H1 (cell line): ENCODE measurements at regions not wholly inside any gene's neighbourhood (a gene's known extent, or its start where the extent isn't known, plus 50 kb on each side); places are given as distances from the start of the nearest gene placed in this dataset.

Source experiments
- GTF2F1 ChIP-seq: IDR thresholded peaks from 2 replicates; pipeline ENCODE4 v1.6.1; 2012; ENCODE audit warnings: low read depth, low read length, improper control_type of control experiment, borderline replicate concordance
- HDAC2 ChIP-seq, 2 experiments: fragments of 300-600 bp in 1 of 2; sonication (generic) in 1 of 2; IDR thresholded peaks; 2 replicates each; pipeline ENCODE4 v1.6.1; 2011 to 2012; ENCODE audit warnings: low read depth in 2 of 2, low read length in 2 of 2, mild to moderate bottlenecking in 2 of 2, moderate library complexity in 2 of 2, borderline replicate concordance in 1 of 2, inconsistent platforms in 1 of 2

DNA sequence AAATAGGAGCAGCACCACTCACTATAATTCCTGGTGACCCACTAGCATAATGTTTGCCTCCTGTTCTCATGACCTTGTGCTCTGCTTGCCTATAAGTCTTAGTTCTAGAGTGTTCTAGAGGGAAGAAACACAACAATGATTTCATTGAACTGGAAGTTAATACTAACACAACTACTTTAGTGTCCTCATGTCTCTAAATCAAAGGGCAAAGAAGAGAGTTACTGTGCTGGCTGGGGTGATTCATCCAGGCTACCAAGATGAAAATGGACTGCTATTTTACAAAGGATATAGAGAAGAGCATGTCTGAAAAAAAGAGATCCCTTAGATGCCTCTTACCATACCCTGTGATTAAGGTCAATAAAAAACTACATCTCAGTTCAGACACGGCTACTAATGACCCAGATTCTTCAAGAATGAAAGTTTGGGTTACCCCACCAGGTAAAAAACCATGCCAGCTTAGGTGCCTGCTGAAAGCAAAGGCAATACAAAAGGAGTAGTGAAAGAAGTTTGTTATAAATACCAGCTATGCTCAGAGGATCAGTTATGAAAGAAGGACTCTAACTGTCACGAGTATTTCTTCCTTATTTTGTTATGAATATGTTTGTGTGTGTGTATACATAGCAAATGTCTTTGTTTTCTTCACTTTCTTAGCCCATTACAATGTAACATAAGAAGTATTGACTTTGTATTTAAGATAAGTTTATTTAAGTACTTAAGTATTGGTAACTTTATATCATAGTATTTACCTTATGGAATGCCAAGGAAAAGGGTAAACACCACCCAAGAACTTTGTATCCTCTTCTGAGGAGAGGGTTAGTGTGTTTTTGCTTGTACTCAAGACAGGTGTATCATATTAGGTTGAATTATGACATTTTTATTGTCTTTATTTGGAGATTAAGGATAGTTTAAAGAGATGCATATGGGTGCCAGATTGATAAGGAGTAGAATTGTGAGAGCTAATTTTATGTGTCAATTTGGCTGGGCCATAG, 314.1 kb upstream of the PTGER4 start (continued):
- TF ChIP-seq HDAC2 (IDR thresholded peaks at IDR 0.05; ENCODE audit: borderline replicate concordance in 1 of 2, low read depth in 2 of 2, low read length in 2 of 2) (no peak), GTF2F1 (no peak)
